ENCODE measurements at regions not wholly inside any gene's neighbourhood (a gene's known extent, or its start where the extent isn't known, plus 50 kb on each side); places are given as distances from the start of the nearest gene placed in this dataset.
"Not testable (repeated sequence)": the region's sequence is repeated elsewhere in the genome, so short reads cannot be mapped to it uniquely, and the experiment has no call there.

DNA sequence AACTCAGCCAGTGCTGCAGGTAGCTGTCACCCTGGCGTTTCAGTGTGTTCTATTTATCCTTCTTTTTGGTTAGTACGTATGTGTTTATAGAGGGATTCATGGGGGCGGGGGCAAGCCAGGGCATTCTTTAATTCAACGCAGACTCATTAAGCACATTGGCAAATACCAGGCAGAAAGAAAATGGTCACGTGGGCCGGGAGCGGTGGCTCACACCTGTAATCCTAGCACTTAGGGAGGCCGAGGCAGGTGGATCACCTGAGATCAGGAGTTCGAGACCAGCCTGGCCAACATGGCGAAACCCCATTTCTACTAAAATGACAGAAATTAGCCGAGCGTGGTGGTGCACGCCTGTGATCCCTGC lies 69.1 kb downstream of the HAPSTR1 start:
- Mint-ChIP-seq H3K36me3 (ENCODE audit: low read depth) (no peaks in the 10 kb centered on the region), H3K27ac (no peak overlapping the region), H3K4me3 (peak overlapping the region in 1 of 3 experiments; percentile 1), H3K9me3 (no peaks in the 10 kb centered on the region), H3K27me3 (ENCODE audit: low read depth) (peaks cover 6% of the 10 kb centered on the region), H3K4me1 (no peaks in the 10 kb centered on the region)
- TF ChIP-seq, protein P1, sequence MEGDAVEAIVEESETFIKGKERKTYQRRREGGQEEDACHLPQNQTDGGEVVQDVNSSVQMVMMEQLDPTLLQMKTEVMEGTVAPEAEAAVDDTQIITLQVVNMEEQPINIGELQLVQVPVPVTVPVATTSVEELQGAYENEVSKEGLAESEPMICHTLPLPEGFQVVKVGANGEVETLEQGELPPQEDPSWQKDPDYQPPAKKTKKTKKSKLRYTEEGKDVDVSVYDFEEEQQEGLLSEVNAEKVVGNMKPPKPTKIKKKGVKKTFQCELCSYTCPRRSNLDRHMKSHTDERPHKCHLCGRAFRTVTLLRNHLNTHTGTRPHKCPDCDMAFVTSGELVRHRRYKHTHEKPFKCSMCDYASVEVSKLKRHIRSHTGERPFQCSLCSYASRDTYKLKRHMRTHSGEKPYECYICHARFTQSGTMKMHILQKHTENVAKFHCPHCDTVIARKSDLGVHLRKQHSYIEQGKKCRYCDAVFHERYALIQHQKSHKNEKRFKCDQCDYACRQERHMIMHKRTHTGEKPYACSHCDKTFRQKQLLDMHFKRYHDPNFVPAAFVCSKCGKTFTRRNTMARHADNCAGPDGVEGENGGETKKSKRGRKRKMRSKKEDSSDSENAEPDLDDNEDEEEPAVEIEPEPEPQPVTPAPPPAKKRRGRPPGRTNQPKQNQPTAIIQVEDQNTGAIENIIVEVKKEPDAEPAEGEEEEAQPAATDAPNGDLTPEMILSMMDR (IDR thresholded peaks at IDR 0.05; ENCODE audit: unreplicated experiment in 3 of 3), result no peak

DNA sequence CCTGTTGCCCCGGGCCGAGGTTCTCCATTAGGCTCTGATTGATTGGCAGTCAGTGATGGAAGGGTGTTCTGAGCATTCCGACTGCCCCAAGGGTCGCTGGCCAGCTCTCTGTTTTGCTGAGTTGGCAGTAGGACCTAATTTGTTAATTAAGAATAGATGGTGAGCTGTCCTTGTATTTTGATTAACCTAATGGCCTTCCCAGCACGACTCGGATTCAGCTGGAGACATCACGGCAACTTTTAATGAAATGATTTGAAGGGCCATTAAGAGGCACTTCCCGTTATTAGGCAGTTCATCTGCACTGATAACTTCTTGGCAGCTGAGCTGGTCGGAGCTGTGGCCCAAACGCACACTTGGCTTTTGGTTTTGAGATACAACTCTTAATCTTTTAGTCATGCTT lies 74.2 kb downstream of the HAPSTR1 start:
- Mint-ChIP-seq H3K27ac (no peak overlapping the region), H3K4me3 (no peak overlapping the region), H3K27me3 (ENCODE audit: low read depth) (peaks cover 3% of the 10 kb centered on the region), H3K36me3 (ENCODE audit: low read depth) (no peaks in the 10 kb centered on the region), H3K9me3 (no peaks in the 10 kb centered on the region), H3K4me1 (no peaks in the 10 kb centered on the region)
- TF ChIP-seq, protein P1 (IDR thresholded peaks at IDR 0.05; ENCODE audit: unreplicated experiment in 3 of 3), result no peak

DNA sequence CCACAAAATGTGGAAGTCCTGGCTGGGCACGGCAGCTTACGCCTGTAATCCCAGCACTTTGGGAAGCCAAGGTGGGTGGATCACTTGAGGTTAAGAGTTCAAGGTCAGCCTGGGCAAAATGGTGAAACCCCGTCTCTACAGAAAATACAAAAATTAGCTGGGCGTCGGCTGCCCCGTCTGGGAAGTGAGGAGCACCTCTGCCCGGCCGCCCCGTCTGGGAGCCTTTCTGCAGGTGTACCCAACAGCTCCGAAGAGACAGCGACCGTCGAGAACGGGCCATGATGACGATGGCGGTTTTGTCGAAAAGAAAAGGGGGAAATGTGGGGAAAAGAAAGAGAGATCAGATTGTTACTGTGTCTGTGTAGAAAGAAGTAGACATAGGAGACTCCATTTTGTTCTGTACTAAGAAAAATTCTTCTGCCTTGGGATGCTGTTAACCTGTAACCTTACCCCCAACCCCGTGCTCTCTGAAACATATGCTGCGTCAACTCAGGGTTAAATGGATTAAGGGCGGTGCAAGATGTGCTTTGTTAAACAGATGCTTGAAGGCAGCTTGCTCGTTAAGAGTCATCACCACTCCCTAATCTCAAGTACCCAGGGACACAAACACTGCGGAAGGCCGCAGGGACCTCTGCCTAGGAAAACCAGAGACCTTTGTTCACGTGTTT lies 75.0 kb downstream of the HAPSTR1 start:
- H3K4me1 Mint-ChIP-seq; H3K4me3 Mint-ChIP-seq; H3K27me3 Mint-ChIP-seq (ENCODE audit: low read depth); H3K9me3 Mint-ChIP-seq; H3K27ac Mint-ChIP-seq; H3K36me3 Mint-ChIP-seq (ENCODE audit: low read depth): not testable (repeated sequence)

DNA sequence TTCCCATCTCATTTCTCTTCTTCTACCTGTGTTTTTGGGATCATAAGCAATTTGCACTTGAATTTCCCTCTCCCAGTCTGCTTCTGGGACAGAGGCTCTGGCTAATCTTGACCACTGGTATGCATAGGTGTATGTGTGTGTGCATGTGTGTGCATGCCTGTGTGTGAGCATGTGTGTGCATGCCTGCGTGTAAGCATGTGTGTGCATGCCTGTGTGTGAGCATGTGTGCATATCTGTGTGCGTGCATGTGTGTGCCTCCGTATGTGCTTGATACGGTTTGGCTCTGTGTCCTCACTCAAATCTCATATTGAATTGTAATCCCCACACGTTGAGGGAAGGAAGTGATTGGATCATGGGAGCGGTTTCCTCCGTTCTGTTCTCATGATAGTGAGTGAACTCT lies 77.7 kb downstream of the HAPSTR1 start:
- Mint-ChIP-seq H3K27me3 (ENCODE audit: low read depth) (peaks cover 5% of the 10 kb centered on the region), H3K36me3 (ENCODE audit: low read depth) (no peaks in the 10 kb centered on the region), H3K4me1 (no peaks in the 10 kb centered on the region), H3K4me3 (no peak overlapping the region), H3K9me3 (no peaks in the 10 kb centered on the region), H3K27ac (no peak overlapping the region)
- TF ChIP-seq, protein P1 (IDR thresholded peaks at IDR 0.05; ENCODE audit: unreplicated experiment in 3 of 3), result no peak

DNA sequence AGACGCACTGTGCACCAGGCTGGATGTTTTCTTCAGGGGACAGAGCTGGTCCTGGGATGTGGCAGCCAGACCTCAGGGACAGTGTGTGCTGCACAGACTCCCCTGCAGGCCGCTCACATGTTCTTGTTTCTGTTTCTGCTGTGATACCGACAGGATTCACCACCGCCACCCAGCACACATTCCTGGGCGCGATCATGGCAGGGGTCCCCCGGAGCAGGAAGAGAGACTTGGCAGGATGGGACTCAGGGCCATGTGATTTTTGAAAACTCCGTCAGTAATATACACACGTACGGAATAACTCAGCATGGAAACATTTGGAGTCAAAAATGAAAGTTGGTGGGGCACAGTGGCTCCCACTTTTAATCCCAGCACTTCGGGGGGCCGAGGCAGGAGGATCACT lies 79.0 kb downstream of the HAPSTR1 start:
- no peak overlapping the region for H3K27ac Mint-ChIP-seq
- TF ChIP-seq, protein P1 (IDR thresholded peaks at IDR 0.05; ENCODE audit: unreplicated experiment in 3 of 3), result no peak
- no peaks in the 10 kb centered on the region for H3K9me3 Mint-ChIP-seq
- H3K27me3 Mint-ChIP-seq (ENCODE audit: low read depth), result peaks cover 15% of the 10 kb centered on the region
- H3K4me1 Mint-ChIP-seq, result no peaks in the 10 kb centered on the region
- H3K36me3 Mint-ChIP-seq (ENCODE audit: low read depth), result no peaks in the 10 kb centered on the region
- H3K4me3 Mint-ChIP-seq, result no peak overlapping the region

DNA sequence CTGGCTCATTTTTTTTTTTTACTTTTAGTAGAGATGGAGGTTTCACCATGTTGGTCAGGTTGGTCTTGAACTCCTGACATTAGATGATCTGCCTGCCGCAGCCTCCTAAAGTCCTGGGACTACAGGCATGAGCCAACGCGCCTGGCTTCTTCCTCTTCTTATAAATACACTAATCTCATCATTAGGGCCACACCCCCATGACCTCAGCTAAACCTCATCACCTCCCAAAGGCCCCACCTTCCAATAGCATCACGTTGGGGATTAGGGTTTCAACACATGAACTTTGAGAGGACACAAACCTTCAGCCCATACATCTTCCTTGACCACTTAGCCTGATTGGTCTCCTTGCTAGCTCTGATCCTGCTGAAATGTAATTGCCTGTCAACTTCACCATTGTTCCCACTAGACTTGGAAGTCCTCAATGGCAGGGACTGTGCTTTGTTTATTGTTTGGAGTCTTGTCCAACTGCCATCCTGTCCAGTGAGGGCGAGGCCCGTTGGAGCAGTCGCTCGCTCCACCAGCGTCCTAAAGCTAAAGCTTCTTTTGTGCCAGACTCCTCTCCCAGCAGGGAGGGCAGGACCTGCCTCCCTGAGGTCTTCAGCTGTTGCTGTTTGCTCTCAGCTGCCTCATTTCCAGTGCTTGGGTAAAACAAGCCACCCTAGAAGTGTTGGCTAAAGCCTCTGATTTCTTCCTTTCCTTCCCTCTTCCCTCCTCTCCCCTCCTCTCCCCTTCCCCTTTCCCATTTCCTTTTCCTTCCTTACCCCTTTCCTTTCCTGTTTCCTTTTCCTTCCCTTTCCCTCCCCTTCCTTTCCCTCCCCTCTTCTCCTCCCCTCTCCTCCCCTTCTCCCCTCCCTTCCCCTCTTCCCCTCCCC lies 85.3 kb downstream of the HAPSTR1 start:
- no peak overlapping the region for H3K4me3 Mint-ChIP-seq
- no peaks in the 10 kb centered on the region for H3K4me1 Mint-ChIP-seq
- TF ChIP-seq, protein P1 (IDR thresholded peaks at IDR 0.05; ENCODE audit: unreplicated experiment in 3 of 3), result no peak
- H3K27ac Mint-ChIP-seq, result no peak overlapping the region
- H3K9me3 Mint-ChIP-seq, result peaks cover 7% of the 10 kb centered on the region
- peaks cover 12% of the 10 kb centered on the region for H3K27me3 Mint-ChIP-seq (ENCODE audit: low read depth)
- no peaks in the 10 kb centered on the region for H3K36me3 Mint-ChIP-seq (ENCODE audit: low read depth)
